Epithelial cell of esophagus (primary cell): ENCODE measurements at regions not wholly inside any gene's neighbourhood (a gene's known extent, or its start where the extent isn't known, plus 50 kb on each side); places are given as distances from the start of the nearest gene placed in this dataset.
A peak's percentile ranks its signal among the peaks of the same experiment; 100 is the strongest.
"Not testable (repeated sequence)": the region's sequence is repeated elsewhere in the genome, so short reads cannot be mapped to it uniquely, and the experiment has no call there.

Experiments used
- DNase-seq: peaks from one replicate; pipeline ENCODE4 v3.0.0; 2010; ENCODE audit warnings: low read depth
- H3K4me3 ChIP-seq: 2 replicates; pipeline ENCODE4 v1.5.1; 2011; ENCODE audit warnings: mild to moderate bottlenecking, low read length, control low read depth
- TF ChIP-seq, protein P1 (sequence below): IDR thresholded peaks from 2 replicates; pipeline ENCODE4 v1.5.1; 2011; ENCODE audit warnings: low read depth, mild to moderate bottlenecking, low read length, control low read depth, inconsistent platforms; ENCODE audit not compliant: insufficient read depth; ENCODE audit errors: missing control alignments

GRCh38 chr16:23013484-23013883 lies 135.8 kb downstream of the USP31 start:
- TF ChIP-seq, protein P1, sequence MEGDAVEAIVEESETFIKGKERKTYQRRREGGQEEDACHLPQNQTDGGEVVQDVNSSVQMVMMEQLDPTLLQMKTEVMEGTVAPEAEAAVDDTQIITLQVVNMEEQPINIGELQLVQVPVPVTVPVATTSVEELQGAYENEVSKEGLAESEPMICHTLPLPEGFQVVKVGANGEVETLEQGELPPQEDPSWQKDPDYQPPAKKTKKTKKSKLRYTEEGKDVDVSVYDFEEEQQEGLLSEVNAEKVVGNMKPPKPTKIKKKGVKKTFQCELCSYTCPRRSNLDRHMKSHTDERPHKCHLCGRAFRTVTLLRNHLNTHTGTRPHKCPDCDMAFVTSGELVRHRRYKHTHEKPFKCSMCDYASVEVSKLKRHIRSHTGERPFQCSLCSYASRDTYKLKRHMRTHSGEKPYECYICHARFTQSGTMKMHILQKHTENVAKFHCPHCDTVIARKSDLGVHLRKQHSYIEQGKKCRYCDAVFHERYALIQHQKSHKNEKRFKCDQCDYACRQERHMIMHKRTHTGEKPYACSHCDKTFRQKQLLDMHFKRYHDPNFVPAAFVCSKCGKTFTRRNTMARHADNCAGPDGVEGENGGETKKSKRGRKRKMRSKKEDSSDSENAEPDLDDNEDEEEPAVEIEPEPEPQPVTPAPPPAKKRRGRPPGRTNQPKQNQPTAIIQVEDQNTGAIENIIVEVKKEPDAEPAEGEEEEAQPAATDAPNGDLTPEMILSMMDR: peak; percentile 28
- peak; percentile 13 for DNase-seq

DNA sequence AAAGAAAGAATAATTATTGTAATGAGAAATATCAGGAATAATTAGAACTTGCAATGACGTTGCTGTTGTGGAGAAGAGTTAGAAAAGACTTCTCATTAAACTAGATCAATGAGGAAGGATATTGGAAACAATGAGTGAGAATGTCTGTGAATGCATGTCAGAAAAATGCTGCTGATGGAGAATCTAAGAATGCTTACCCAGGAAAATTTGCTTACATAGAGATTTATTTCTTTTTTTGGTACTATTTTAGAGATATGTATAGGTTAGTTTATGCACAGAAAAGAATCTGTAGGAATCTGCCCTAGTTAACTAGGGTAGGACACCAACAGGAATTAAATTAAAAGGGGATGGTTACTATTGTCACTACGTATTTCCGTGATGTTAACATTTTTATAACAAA lies 140.2 kb downstream of the USP31 start:
- TF ChIP-seq, protein P1: no peak

More at GRCh38 chr16:23013484-23013883, 135.8 kb downstream of the USP31 start:
- no peak overlapping the region for H3K4me3 ChIP-seq

GRCh38 chr16:23008041-23008440 lies 141.2 kb downstream of the USP31 start:
- TF ChIP-seq, protein P1: no peak
- DNase-seq: no peak
- no peak overlapping the region for H3K4me3 ChIP-seq

More for the DNA sequence above, 140.2 kb downstream of the USP31 start:
- DNase-seq: no peak
- H3K4me3 ChIP-seq: no peak overlapping the region

GRCh38 chr16:23006380-23006779 lies 142.9 kb downstream of the USP31 start:
- TF ChIP-seq, protein P1: no peak
- no peak for DNase-seq

GRCh38 chr16:23005951-23006350 lies 143.3 kb downstream of the USP31 start:
- TF ChIP-seq, protein P1: no peak
- no peak overlapping the region for H3K4me3 ChIP-seq
- no peak for DNase-seq

More at GRCh38 chr16:23006380-23006779, 142.9 kb downstream of the USP31 start:
- no peak overlapping the region for H3K4me3 ChIP-seq

GRCh38 chr16:22989598-22989997 lies 159.7 kb downstream of the USP31 start:
- no peak for DNase-seq
- TF ChIP-seq, protein P1: no peak
- no peak overlapping the region for H3K4me3 ChIP-seq

DNA sequence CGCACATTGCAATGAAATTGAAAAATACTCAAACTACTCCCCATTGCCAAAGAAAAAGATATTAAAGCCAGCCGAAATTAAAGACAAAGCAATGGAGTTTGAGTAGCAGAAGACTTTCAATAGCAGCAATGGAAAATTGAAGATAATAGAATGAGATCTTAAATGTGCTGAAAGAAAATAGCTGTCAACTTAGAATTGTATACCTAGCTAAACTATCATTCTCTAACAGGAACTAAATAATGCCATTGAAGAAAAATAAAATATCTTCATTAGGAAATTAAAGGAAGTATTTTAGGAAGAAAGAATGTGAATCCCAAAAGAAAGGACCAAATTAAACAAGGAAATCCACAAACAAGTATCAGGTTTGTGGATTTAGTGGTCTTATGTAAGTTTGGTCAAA lies 165.6 kb downstream of the USP31 start:
- no peak overlapping the region for H3K4me3 ChIP-seq
- no peak for DNase-seq
- TF ChIP-seq, protein P1: no peak

- not testable (repeated sequence) for H3K4me3 ChIP-seq, DNase-seq
These were observed 166.6 kb downstream of the HS3ST2 start for GRCh38 chr16:22980514-22980913.
